ENCODE measurements at regions not wholly inside any gene's neighbourhood (a gene's known extent, or its start where the extent isn't known, plus 50 kb on each side); places are given as distances from the start of the nearest gene placed in this dataset.
"Not testable (repeated sequence)": the region's sequence is repeated elsewhere in the genome, so short reads cannot be mapped to it uniquely, and the experiment has no call there.

DNA sequence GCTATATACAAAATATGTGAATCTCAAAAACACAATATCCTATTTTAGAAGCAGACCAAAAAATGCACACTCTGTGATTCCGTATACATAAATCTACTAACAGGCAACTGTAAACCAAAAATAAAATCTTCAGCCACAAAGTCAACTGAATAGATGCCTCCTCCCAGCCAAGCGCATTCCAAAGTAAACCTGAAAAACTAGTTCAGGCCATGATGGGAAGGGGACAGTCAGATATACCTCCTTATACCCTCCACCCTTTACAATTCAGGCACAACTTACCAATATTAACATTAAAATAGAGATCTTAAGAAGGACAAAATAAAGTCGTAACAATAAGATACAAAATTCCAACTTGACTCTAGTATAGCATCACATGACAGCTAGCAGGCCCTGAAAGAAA, 1604.5 kb upstream of the NUDT12 start:
- DNase-seq (ENCODE audit: low spot score): no peak

GRCh38 chr5:105163547-105163946, 1601.0 kb upstream of the NUDT12 start:
- no peak for DNase-seq (ENCODE audit: low spot score)

- DNase-seq (ENCODE audit: low spot score): not testable (repeated sequence)
Observed at GRCh38 chr5:105162557-105162956, 1600.0 kb upstream of the NUDT12 start.

DNA sequence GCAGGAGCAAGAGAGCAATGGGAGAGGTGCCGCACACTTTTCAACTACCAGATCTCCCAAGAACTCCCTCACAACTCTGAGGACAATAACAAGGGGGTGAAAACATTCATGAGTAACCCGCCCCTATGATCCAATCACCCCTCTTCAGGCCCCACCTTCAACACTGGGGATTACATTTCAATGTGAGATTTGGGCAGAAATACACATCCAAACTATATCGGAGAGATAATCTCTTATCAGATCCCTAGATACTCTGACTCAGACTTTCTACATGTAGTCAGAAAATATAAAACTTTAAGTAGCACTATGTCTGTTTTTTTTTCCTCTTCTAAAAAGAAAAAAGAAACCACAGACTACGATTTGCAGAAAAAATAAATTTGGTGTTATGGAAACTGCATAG, 1595.9 kb upstream of the NUDT12 start:
- no peak for DNase-seq (ENCODE audit: low spot score)

DNA sequence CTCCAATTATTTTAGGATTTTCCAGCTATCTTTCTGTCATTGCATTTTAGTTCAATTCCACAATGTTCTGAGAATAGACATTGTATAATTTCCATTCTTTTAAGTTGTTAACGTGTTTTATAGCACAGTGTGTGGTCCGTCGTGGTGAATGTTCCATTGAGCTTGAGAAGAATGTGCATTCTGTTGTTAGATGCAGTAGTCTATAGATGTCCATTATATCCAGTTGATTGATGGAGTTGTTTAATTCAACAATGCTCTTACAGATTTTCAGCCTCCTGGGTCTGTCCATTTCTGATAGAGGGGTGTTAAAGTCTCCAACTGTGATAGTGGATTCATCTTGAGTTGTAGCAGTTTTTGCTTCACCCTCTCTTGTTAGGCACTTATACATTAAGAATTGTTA, 1587.7 kb upstream of the NUDT12 start:
- no peak for DNase-seq (ENCODE audit: low spot score)

GRCh38 chr5:105146867-105147266, 1584.3 kb upstream of the NUDT12 start:
- DNase-seq (ENCODE audit: low spot score): no peak

- DNase-seq (ENCODE audit: low spot score): no peak
Observed at GRCh38 chr5:105145152-105145551, 1582.6 kb upstream of the NUDT12 start.

DNA sequence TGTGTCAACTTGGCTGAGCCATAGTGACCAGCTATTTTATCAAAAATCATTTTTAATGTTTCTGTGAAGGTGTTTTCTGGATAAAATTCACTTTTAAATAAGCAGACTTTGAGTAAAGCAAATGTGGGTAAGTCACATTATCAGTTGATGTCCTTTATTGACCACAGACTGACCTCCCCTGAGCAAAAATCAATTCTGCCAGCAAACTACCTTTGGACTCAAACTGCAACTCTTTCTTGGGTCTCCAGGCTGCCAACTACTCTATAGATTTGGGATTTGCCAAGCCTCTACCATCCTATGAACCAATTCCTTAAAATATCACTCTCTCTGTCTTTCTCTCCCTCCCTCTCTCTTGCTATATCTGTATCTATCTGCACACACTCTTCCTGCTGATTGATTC, 1571.7 kb upstream of the NUDT12 start:
- no peak for DNase-seq (ENCODE audit: low spot score)

DNA sequence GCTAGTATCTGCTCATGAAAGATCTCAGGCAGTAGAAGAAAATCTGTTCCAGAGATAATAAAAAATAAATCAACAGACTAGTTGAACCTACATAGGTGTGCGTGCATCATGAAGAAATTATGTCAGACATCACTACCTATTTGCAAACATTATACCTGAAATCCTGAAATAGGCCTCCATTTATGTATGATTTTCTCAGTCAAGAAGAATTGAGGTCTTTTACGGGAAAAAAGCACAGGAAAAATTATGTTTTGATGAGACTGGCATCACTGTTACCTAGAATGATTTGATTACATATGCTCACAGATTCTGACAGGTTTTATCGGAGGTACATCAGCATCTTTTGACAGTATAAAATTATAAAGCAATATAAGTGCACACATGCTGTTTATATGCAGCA, 1570.5 kb upstream of the NUDT12 start:
- DNase-seq (ENCODE audit: low spot score): no peak

GRCh38 chr5:105132581-105132980, 1570.0 kb upstream of the NUDT12 start:
- no peak for DNase-seq (ENCODE audit: low spot score)

DNA sequence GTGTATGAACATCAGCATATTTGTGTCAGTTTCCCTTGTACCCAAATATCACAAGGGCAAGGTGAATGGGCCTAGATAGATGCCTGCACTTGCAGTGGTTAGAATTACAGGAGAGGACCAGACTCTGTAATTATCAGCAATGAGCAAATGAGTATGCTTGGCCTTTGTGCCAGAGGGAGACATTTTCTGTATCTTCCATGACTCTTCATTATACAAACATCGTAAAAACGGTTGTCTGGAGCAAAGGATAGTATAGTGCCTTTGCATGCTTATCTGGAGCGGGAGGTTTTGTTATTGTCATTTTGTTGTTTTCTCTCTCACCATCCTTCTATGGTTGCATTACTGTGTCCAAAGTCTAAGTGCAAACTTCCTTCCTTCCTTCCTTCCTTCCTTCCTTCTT, 1568.5 kb upstream of the NUDT12 start:
- DNase-seq (ENCODE audit: low spot score): no peak

GRCh38 chr5:105101577-105101976, 1539.0 kb upstream of the NUDT12 start:
- DNase-seq (ENCODE audit: low spot score): no peak

DNA sequence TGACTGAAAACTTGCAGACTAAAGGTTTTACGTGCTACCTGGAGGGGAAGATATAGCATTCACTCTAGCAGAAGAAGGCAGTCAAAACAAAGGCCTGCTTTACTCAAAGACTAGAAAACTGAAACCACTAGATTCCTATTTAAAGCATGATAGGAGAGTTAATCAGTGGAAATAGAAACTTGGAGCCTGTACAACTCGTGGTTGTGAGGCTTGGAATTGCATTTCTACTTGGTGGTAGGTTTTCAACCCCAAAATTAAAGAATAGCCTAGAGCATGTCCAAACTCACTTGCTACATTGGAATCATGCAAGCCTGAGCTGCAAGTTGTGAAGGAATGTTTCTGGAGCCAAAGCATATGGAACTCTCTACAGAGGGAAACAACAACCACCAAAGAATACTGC, 1526.4 kb upstream of the NUDT12 start:
- no peak for DNase-seq (ENCODE audit: low spot score)

- DNase-seq (ENCODE audit: low spot score): no peak
Observed at GRCh38 chr5:105088102-105088501, 1525.5 kb upstream of the NUDT12 start.

GRCh38 chr5:105057893-105058292, 1495.3 kb upstream of the NUDT12 start:
- DNase-seq (ENCODE audit: low spot score): no peak

GRCh38 chr5:105057001-105057436, 1494.4 kb upstream of the NUDT12 start:
- DNase-seq (ENCODE audit: low spot score): no peak

DNA sequence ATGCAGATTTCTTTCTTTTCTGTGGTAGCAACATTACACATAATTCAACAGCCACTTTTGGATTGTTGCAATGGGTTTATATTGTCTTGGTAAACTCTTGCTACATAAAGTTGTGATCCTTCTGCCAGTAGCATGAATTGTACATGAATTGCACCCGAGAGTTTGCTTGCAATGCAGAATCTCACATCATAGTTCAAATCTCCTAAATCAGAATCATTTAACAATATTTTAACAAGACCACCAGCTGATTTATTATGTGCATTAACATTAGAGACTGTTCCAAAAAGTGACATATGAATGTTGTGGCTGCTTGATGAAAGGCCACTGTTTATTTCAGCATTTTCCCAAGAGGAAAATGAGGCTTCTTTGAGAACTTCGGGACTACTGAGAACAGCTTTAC, 1491.8 kb upstream of the NUDT12 start:
- no peak for DNase-seq (ENCODE audit: low spot score)

- no peak for DNase-seq (ENCODE audit: low spot score)
Observed at GRCh38 chr5:105042623-105043022, 1480.0 kb upstream of the NUDT12 start.

- DNase-seq (ENCODE audit: low spot score): not testable (repeated sequence)
Observed at GRCh38 chr5:105036814-105037213, 1474.2 kb upstream of the NUDT12 start.

DNA sequence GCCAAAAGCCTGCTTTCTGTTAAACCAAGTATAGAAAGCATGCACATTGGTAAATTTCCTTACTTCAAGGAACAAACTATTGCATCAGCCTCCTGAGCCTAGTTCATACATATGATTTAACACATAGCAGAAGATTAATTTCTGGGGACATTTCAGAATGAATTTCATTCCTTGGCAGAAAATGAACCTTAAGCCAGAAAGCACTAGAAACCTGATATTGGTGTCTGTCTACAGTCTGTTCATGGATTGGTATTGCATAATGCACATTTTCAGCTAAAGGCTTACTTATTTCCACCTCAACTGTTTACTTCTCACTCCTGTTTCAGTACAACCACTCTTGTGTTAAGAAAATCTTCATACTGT, 1471.8 kb upstream of the NUDT12 start:
- no peak for DNase-seq (ENCODE audit: low spot score)

- no peak for DNase-seq (ENCODE audit: low spot score)
Observed at GRCh38 chr5:105033637-105034400, 1471.2 kb upstream of the NUDT12 start.

DNA sequence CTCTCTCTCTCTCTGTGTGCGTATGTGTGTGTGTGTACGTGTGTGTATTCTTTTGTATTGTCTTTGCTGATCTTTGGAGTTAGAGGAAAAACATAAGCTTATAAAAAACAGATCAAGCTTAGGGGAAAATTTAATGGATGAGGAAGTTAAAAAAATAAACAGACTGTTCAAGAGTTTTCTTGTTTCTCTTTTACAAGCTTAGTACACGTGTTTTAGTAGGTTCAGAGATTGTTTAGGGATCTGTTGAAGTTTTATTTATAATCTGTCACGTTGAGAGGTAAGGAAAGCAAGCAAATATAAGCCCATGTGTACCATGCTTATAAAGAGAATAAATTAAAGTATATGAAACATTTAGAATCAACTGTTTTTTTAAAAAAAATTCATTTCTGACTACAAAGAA, 1470.3 kb upstream of the NUDT12 start:
- DNase-seq (ENCODE audit: low spot score): no peak

DNA sequence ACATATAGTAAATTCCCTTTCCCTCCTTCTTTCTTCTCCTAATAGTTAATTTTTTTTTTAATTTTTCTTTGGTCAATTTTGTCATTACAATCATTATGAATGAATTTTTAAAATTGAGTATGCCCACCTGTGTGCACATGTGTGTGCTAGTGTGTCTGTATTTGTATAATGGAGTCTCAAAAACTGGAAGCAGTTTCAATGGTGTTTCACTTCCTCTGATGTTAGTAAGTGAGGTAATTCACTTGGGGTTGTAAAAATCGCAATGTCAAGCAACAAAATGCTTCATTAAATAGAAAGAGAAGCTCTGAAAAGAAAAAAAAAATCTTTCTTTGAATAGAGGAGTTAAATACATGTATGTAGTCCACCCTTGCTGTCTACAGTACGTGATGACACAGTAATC, 1467.6 kb upstream of the NUDT12 start:
- no peak for DNase-seq (ENCODE audit: low spot score)

- no peak for DNase-seq (ENCODE audit: low spot score)
Observed at GRCh38 chr5:105015098-105015497, 1452.5 kb upstream of the NUDT12 start.

Measured in pons (tissue), 1 donor.